GM12892 (cell line): ENCODE measurements at regions not wholly inside any gene's neighbourhood (a gene's known extent, or its start where the extent isn't known, plus 50 kb on each side); places are given as distances from the start of the nearest gene placed in this dataset.

Source experiments
- POLR2A ChIP-seq: IDR thresholded peaks from 2 replicates; pipeline ENCODE4 v1.6.1; 2011; ENCODE audit warnings: low read depth, low read length, control low read depth
- POLR2AphosphoS5 ChIP-seq: IDR thresholded peaks from 2 replicates; pipeline ENCODE4 v1.6.1; 2011; ENCODE audit warnings: low read depth, low read length, control low read depth
- TAF1 ChIP-seq: IDR thresholded peaks from 2 replicates; pipeline ENCODE4 v1.6.1; 2011; ENCODE audit warnings: low read depth, mild to moderate bottlenecking, control low read depth, low read length, borderline replicate concordance

- TF ChIP-seq POLR2A: no peak
- no peak for TF ChIP-seq POLR2AphosphoS5
- TF ChIP-seq TAF1: no peak
Observed at GRCh38 chr3:40677749-40678148, 153.0 kb downstream of the ZNF621 start.
